Liver (tissue), 8 donors: ENCODE measurements at regions not wholly inside any gene's neighbourhood (a gene's known extent, or its start where the extent isn't known, plus 50 kb on each side); places are given as distances from the start of the nearest gene placed in this dataset.

Experiments used
- DNase-seq: peaks from one replicate; pipeline ENCODE4 v3.0.0-alpha.2; 2017; ENCODE audit warnings: low spot score
- H3K27ac ChIP-seq, 2 donors: one replicate each; pipeline ENCODE4 v1.7.0; 2013; ENCODE audit warnings: inconsistent platforms in 2 of 2, low read length in 2 of 2, control low read depth in 1 of 2, low read depth in 1 of 2, mild to moderate bottlenecking in 1 of 2
- H3K27me3 ChIP-seq, 4 donors: one replicate each; pipeline versions ENCODE4 v1.6.1 to v1.7.0; 2013; ENCODE audit warnings: low read length in 3 of 4, inconsistent platforms in 1 of 4, mild to moderate bottlenecking in 1 of 4, moderate library complexity in 1 of 4; ENCODE audit not compliant: control insufficient read depth in 4 of 4, insufficient read depth in 4 of 4
- H3K36me3 ChIP-seq, 4 donors: one replicate each; pipeline versions ENCODE4 v1.6.1 to v1.7.0; 2013; ENCODE audit warnings: low read length in 3 of 4, mild to moderate bottlenecking in 3 of 4, low read depth in 1 of 4, moderate library complexity in 1 of 4; ENCODE audit not compliant: control insufficient read depth in 4 of 4, insufficient read depth in 3 of 4
- H3K4me1 ChIP-seq, 4 donors: one replicate each; pipeline versions ENCODE4 v1.6.1 to v1.7.0; 2013; ENCODE audit warnings: low read length in 3 of 4, mild to moderate bottlenecking in 3 of 4, moderate library complexity in 1 of 4; ENCODE audit not compliant: control insufficient read depth in 4 of 4, insufficient read depth in 4 of 4
- H3K4me3 ChIP-seq, 3 donors: one replicate each; pipeline versions ENCODE4 v1.6.1 to v1.7.0; 2013; ENCODE audit warnings: low read length in 3 of 3, control low read depth in 1 of 3, low read depth in 1 of 3, mild to moderate bottlenecking in 1 of 3
- H3K9ac ChIP-seq, 2 donors: one replicate each; pipeline ENCODE4 v1.7.0; 2013; ENCODE audit warnings: low read length in 2 of 2, mild to moderate bottlenecking in 2 of 2, moderate library complexity in 2 of 2, control low read depth in 1 of 2, low read depth in 1 of 2
- H3K9me3 ChIP-seq, 4 donors: one replicate each; pipeline versions ENCODE4 v1.6.1 to v1.7.0; 2013; ENCODE audit warnings: low read length in 3 of 4; ENCODE audit not compliant: control insufficient read depth in 4 of 4
- ATF3 ChIP-seq: IDR thresholded peaks from 2 replicates; pipeline ENCODE4 v1.6.1; 2016; ENCODE audit warnings: antibody characterized with exemption
- CTCF ChIP-seq: fragments of 150-350 bp; IDR thresholded peaks from 2 replicates; pipeline ENCODE4 v1.5.1; 2017; ENCODE audit warnings: improper control_type of control experiment, low read depth, low read length; ENCODE audit not compliant: missing input control
- EGR1 ChIP-seq, 2 donors: IDR thresholded peaks; 2 replicates each; pipeline ENCODE4 v1.6.1; 2016 to 2018; ENCODE audit warnings: antibody characterized with exemption in 2 of 2, low read depth in 2 of 2
- FOXA2 ChIP-seq: IDR thresholded peaks from 2 replicates; pipeline ENCODE4 v1.6.1; 2016; ENCODE audit warnings: antibody characterized with exemption
- GABPA ChIP-seq, 2 donors: IDR thresholded peaks in 1 of 2; conservative IDR thresholded peaks in 1 of 2; 2 replicates each; pipeline ENCODE4 v1.6.1; 2016; ENCODE audit warnings: antibody characterized with exemption in 2 of 2, mild to moderate bottlenecking in 1 of 2, moderate library complexity in 1 of 2
- HNF4A ChIP-seq, 2 donors: conservative IDR thresholded peaks; 2 replicates each; pipeline ENCODE4 v1.6.1; 2016; ENCODE audit warnings: antibody characterized with exemption in 2 of 2, mild to moderate bottlenecking in 2 of 2
- JUND ChIP-seq, 2 donors: IDR thresholded peaks; 2 replicates each; pipeline ENCODE4 v1.6.1; 2016; ENCODE audit warnings: antibody characterized with exemption in 2 of 2
- MAX ChIP-seq: IDR thresholded peaks from 2 replicates; pipeline ENCODE4 v1.6.1; 2016; ENCODE audit warnings: antibody characterized with exemption
- NR2F2 ChIP-seq: IDR thresholded peaks from 2 replicates; pipeline ENCODE4 v1.6.1; 2016; ENCODE audit warnings: antibody characterized with exemption
- RAD21 ChIP-seq, 2 donors: IDR thresholded peaks; 2 replicates each; pipeline ENCODE4 v1.6.1; 2016; ENCODE audit warnings: antibody characterized with exemption in 2 of 2, mild to moderate bottlenecking in 2 of 2
- SP1 ChIP-seq: IDR thresholded peaks from 2 replicates; pipeline ENCODE4 v1.6.1; 2018; ENCODE audit warnings: antibody characterized with exemption, mild to moderate bottlenecking
- TAF1 ChIP-seq: conservative IDR thresholded peaks from 2 replicates; pipeline ENCODE4 v1.6.1; 2016; ENCODE audit warnings: antibody characterized with exemption, mild to moderate bottlenecking
- YY1 ChIP-seq: IDR thresholded peaks from 2 replicates; pipeline ENCODE4 v1.6.1; 2016; ENCODE audit warnings: antibody characterized with exemption, mild to moderate bottlenecking
- WGBS: extraction: QIAGEN DNeasy Blood & Tissue Kit; methylation state at CpG from one replicate; pipeline ENCODE4 v1.1.7; 2013; 5-methylcytosine and 5-hydroxymethylcytosine counted together
- TF ChIP-seq, protein P1 (sequence below): IDR thresholded peaks from 2 replicates; pipeline ENCODE4 v1.6.1; 2016; ENCODE audit warnings: antibody characterized with exemption
- TF ChIP-seq, protein P2 (sequence below): IDR thresholded peaks from 2 replicates; pipeline ENCODE4 v1.6.1; 2016; ENCODE audit warnings: antibody characterized with exemption, mild to moderate bottlenecking
- donor health status: healthy.
- donor health status: healthy.
- donor health status: healthy.
- donor health status: healthy.
- donor health status: healthy.

DNA sequence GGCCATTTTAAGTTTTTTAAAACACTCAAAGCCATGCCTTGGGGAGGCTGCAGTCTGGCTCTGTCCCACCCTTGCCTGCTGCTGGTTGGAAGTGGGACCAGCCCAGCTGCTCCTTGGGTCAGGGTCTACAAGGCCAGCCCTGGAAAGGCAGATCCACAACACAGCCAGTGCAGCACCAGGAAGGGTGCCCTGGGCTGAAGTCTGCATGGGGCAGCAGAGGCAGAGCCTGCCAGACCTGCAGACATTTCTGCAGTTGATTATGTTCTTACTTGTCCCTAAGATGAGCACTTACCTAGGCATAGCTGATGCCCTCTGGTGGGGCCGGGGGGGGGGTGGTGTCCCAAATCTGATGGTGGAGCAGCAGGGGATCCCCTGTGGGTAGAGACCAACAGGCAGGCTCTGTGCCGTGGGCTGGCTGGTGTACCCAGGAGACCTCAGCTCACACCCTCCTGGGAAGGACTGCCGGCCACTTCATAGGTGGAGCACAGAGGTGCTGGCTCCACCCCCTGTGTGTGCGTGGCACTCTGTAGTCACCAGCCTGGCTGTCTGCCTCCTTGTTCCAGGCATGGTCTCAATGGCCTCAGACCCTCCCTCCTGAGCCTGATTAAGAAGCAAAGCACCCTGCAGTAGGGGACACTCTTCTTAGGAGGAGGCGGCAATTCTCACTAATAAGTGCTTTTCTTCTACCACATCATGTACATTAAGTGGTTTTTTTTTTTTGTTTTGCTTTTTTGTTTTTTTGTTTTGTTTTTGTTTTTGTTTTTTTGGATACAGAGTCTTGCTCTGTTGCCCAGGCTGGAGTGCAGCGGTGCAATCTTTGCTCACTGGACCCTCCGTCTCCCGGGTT is 97.4 kb upstream of the KLF13 start:
- no peak overlapping the region for H3K4me3 ChIP-seq
- H3K27me3 ChIP-seq = no peaks in the 10 kb centered on the region
- H3K9me3 ChIP-seq = no peaks in the 10 kb centered on the region
- H3K4me1 ChIP-seq = no peaks in the 10 kb centered on the region
- TF ChIP-seq YY1 (no peak), MAX (no peak)
- no peaks in the 10 kb centered on the region for H3K36me3 ChIP-seq
- H3K9ac ChIP-seq = no peak overlapping the region
- no peak overlapping the region for H3K27ac ChIP-seq
- WGBS = 75% methylated on average over 8 of the region's 8 CpGs
- peak; percentile 56 for DNase-seq

DNA sequence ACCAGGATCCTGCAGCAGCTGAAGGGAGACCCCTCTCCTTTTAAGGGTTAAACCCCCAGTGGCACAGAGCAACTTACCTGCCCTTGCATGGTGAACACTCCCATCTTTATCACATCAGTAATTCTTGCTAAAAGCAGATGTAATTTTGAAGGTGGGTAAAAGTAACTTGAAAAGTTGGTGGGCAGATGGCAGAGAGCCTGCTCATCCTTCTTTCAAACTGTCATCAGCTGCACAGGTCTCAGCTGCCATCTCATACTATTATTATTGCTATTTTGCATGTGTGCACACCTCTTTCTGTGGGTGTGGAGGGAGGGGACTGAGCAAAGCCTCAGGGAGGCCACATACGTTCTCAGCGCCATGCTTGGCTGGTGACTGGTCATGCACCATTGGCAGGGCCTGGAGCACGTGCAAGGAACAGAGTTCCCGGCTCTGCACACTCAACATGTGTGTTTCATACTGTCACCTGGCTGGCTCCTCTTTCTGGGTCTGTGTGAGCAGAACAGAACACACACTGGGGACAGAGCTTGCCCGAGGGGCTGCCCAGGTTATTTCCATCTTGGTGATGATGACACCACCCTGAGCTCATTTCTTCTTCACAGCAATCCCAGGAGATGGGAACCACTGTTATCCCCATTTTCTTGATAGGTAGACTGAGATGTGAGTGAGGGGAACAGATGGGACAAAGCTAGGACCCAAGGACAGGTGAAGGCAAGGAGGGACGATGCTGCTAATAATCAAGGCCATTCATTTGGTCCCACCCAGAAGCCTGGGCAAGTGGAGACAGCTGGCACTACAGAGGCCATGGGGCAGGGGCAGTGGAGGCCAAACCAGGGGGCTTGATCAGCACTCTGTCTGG is 95.8 kb upstream of the KLF13 start:
- 94% methylated on average over 6 of the region's 6 CpGs for WGBS
- TF ChIP-seq CTCF (no peak), EGR1 (IDR thresholded peaks at IDR 0.05; ENCODE audit: low read depth in 2 of 2) (no peak), RAD21 (IDR thresholded peaks at IDR 0.05) (no peak), ATF3 (no peak), JUND (IDR thresholded peaks at IDR 0.05) (no peak), FOXA2 (no peak), YY1 (no peak), SP1 (no peak), TAF1 (no peak), HNF4A (conservative IDR thresholded peaks at IDR 0.05) (no peak), GABPA (IDR thresholded peaks at IDR 0.05 in 1 of 2, conservative IDR thresholded peaks at IDR 0.05 in 1 of 2) (no peak), NR2F2 (no peak)
- TF ChIP-seq, protein P1, sequence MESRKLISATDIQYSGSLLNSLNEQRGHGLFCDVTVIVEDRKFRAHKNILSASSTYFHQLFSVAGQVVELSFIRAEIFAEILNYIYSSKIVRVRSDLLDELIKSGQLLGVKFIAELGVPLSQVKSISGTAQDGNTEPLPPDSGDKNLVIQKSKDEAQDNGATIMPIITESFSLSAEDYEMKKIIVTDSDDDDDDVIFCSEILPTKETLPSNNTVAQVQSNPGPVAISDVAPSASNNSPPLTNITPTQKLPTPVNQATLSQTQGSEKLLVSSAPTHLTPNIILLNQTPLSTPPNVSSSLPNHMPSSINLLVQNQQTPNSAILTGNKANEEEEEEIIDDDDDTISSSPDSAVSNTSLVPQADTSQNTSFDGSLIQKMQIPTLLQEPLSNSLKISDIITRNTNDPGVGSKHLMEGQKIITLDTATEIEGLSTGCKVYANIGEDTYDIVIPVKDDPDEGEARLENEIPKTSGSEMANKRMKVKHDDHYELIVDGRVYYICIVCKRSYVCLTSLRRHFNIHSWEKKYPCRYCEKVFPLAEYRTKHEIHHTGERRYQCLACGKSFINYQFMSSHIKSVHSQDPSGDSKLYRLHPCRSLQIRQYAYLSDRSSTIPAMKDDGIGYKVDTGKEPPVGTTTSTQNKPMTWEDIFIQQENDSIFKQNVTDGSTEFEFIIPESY = no peak
- TF ChIP-seq, protein P2, sequence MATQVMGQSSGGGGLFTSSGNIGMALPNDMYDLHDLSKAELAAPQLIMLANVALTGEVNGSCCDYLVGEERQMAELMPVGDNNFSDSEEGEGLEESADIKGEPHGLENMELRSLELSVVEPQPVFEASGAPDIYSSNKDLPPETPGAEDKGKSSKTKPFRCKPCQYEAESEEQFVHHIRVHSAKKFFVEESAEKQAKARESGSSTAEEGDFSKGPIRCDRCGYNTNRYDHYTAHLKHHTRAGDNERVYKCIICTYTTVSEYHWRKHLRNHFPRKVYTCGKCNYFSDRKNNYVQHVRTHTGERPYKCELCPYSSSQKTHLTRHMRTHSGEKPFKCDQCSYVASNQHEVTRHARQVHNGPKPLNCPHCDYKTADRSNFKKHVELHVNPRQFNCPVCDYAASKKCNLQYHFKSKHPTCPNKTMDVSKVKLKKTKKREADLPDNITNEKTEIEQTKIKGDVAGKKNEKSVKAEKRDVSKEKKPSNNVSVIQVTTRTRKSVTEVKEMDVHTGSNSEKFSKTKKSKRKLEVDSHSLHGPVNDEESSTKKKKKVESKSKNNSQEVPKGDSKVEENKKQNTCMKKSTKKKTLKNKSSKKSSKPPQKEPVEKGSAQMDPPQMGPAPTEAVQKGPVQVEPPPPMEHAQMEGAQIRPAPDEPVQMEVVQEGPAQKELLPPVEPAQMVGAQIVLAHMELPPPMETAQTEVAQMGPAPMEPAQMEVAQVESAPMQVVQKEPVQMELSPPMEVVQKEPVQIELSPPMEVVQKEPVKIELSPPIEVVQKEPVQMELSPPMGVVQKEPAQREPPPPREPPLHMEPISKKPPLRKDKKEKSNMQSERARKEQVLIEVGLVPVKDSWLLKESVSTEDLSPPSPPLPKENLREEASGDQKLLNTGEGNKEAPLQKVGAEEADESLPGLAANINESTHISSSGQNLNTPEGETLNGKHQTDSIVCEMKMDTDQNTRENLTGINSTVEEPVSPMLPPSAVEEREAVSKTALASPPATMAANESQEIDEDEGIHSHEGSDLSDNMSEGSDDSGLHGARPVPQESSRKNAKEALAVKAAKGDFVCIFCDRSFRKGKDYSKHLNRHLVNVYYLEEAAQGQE = no peak
- Histone ChIP-seq H3K4me1 (no peaks in the 10 kb centered on the region), H3K4me3 (no peak overlapping the region), H3K27me3 (no peaks in the 10 kb centered on the region), H3K9ac (no peak overlapping the region), H3K36me3 (no peaks in the 10 kb centered on the region), H3K27ac (no peak overlapping the region), H3K9me3 (no peaks in the 10 kb centered on the region)
- DNase-seq = peak; percentile 30
